HCT116 (cell line): ENCODE measurements at regions not wholly inside any gene's neighbourhood (a gene's known extent, or its start where the extent isn't known, plus 50 kb on each side); places are given as distances from the start of the nearest gene placed in this dataset.

Experiments used
- ATAC-seq: fragments of 200-7000 bp; cut with Tn5 transposase; 2 replicates; pipeline ENCODE4 v1.9.1; 2020; ENCODE audit warnings: mild to moderate bottlenecking, moderate library complexity
- BruUV-seq: library from RNA; stranded (reverse); fragments of 400-500 nt; replicated peaks from 2 replicates; lab custom pipeline; 2021; lab: Mats Ljungman, UMichigan
- CTCF ChIA-PET: fragments of 300-600 bp; sonication (Branson Sonifier 250); formaldehyde crosslinking; loops from one replicate; lab custom pipeline; 2021; ENCODE audit warnings: antibody characterized with exemption; lab: Charles Lee
- POLR2A ChIA-PET: fragments of 300-600, 350-600 bp; sonication (Branson Sonifier 250); formaldehyde crosslinking; loops from one replicate; lab custom pipeline; 2021; ENCODE audit warnings: antibody characterized with exemption; lab: Charles Lee
- RAD21 ChIA-PET, 2 experiments: fragments of 300-600 bp; sonication (Branson Sonifier 250); formaldehyde crosslinking; loops; one replicate each; lab custom pipeline; 2023; ENCODE audit warnings: low total read pairs in 2 of 2; ENCODE audit not compliant: uncharacterized antibody in 2 of 2, unreplicated experiment in 2 of 2, low non-redundant PET in 1 of 2; lab: Charles Lee
- DNase-seq: peaks from one replicate; pipeline ENCODE4 v3.0.0-alpha.2; 2010; ENCODE audit warnings: low read depth, low spot score
- H2AFZ ChIP-seq: fragments of 200-600 bp; shearing (Covaris generic), sonication (generic); 2 replicates; pipeline ENCODE4 v1.6.1; 2017; ENCODE audit warnings: low read depth, mixed run types, mixed read lengths, antibody characterized with exemption, low read length; ENCODE audit not compliant: poor library complexity, severe bottlenecking
- H3K27ac ChIP-seq: 2 replicates; pipeline ENCODE4 v1.5.1; 2012; ENCODE audit warnings: low read depth, low read length
- H3K27me3 ChIP-seq: fragments of 200-600 bp; sonication (generic); 2 replicates; pipeline ENCODE4 v1.6.1; 2016; ENCODE audit warnings: mixed run types, low read length, mixed read lengths; ENCODE audit not compliant: insufficient read depth
- H3K36me3 ChIP-seq, 2 experiments: fragments of 200-500 bp in 1 of 2; fragments of 200-600 bp in 1 of 2; sonication (Bioruptor generic) in 1 of 2; sonication (generic) in 1 of 2; 2 replicates each; pipeline versions ENCODE4 v1.5.1 to v1.6.1; 2014 to 2016; ENCODE audit warnings: low read length in 2 of 2, inconsistent platforms in 1 of 2, mixed read lengths in 1 of 2, mixed run types in 1 of 2; ENCODE audit not compliant: insufficient read depth in 2 of 2, control insufficient read depth in 1 of 2
- H3K4me1 ChIP-seq, 2 experiments: fragments of 200-600 bp in 1 of 2; sonication (generic) in 1 of 2; 2 replicates each; pipeline versions ENCODE4 v1.5.1 to v1.6.1; 2012 to 2017; ENCODE audit warnings: low read length in 2 of 2, inconsistent platforms in 1 of 2, mild to moderate bottlenecking in 1 of 2, mixed read lengths in 1 of 2, mixed run types in 1 of 2, moderate library complexity in 1 of 2; ENCODE audit not compliant: insufficient read depth in 2 of 2, control insufficient read depth in 1 of 2
- H3K4me2 ChIP-seq: fragments of 200-600 bp; sonication (generic); 2 replicates; pipeline ENCODE4 v1.6.1; 2017; ENCODE audit warnings: mixed run types, low read length, mixed read lengths
- H3K4me3 ChIP-seq, 2 experiments: fragments of 200-600 bp in 1 of 2; sonication (generic) in 1 of 2; replicated peaks in 1 of 2; 2 replicates each; pipeline ENCODE4 v1.5.1; 2011 to 2016; ENCODE audit warnings: low read length in 2 of 2, control low read depth in 1 of 2, low read depth in 1 of 2, mild to moderate bottlenecking in 1 of 2, mixed read lengths in 1 of 2, mixed run types in 1 of 2
- H3K79me2 ChIP-seq: fragments of 200-600 bp; sonication (generic); 2 replicates; pipeline ENCODE4 v1.6.1; 2017; ENCODE audit warnings: mild to moderate bottlenecking, mixed run types, low read length, moderate library complexity, mixed read lengths; ENCODE audit not compliant: insufficient read depth
- H3K9ac ChIP-seq: fragments of 200-600 bp; sonication (generic); 2 replicates; pipeline ENCODE4 v1.6.1; 2016; ENCODE audit warnings: low read length, mixed read lengths
- H3K9me2 ChIP-seq: fragments of 200-600 bp; sonication (generic), shearing (Covaris generic); 2 replicates; pipeline ENCODE4 v1.6.1; 2017; ENCODE audit warnings: mixed run types, mild to moderate bottlenecking, moderate library complexity; ENCODE audit not compliant: insufficient read depth
- H3K9me3 ChIP-seq, 2 experiments: fragments of 200-500 bp in 1 of 2; fragments of 200-600 bp in 1 of 2; sonication (Bioruptor generic) in 1 of 2; sonication (generic) in 1 of 2; 2 replicates each; pipeline ENCODE4 v1.6.1; 2014 to 2017; ENCODE audit warnings: low read length in 2 of 2, mixed read lengths in 2 of 2, inconsistent platforms in 1 of 2, low read depth in 1 of 2, mild to moderate bottlenecking in 1 of 2, mixed run types in 1 of 2, moderate library complexity in 1 of 2; ENCODE audit not compliant: control insufficient read depth in 1 of 2, insufficient read depth in 1 of 2
- H4K20me1 ChIP-seq: fragments of 200-600 bp; sonication (generic), shearing (Covaris generic); 2 replicates; pipeline ENCODE4 v1.6.1; 2017; ENCODE audit warnings: mixed run types, mild to moderate bottlenecking, moderate library complexity; ENCODE audit not compliant: insufficient read depth
- CBX3 ChIP-seq: IDR thresholded peaks from 2 replicates; pipeline ENCODE4 v1.6.1; 2012; ENCODE audit warnings: low read depth
- CEBPB ChIP-seq: IDR thresholded peaks from 2 replicates; pipeline ENCODE4 v1.6.1; 2012; ENCODE audit warnings: low read depth
- EGR1 ChIP-seq: IDR thresholded peaks from 2 replicates; pipeline ENCODE4 v1.6.1; 2012; ENCODE audit warnings: low read depth
- ELF1 ChIP-seq: IDR thresholded peaks from 2 replicates; pipeline ENCODE4 v1.6.1; 2012; ENCODE audit warnings: low read depth, borderline replicate concordance
- EZH2 ChIP-seq: fragments of 200-600 bp; sonication (generic); IDR thresholded peaks from 2 replicates; pipeline ENCODE4 v1.6.1; 2017; ENCODE audit warnings: antibody characterized with exemption, mixed run types
- JUND ChIP-seq: IDR thresholded peaks from 2 replicates; pipeline ENCODE4 v1.6.1; 2012
- POLR2A ChIP-seq: IDR thresholded peaks from 2 replicates; pipeline ENCODE4 v1.7.0; 2011; ENCODE audit warnings: borderline replicate concordance; ENCODE audit not compliant: insufficient read depth, insufficient read length; ENCODE audit errors: extremely low read depth
- POLR2AphosphoS5 ChIP-seq: IDR thresholded peaks from 2 replicates; pipeline ENCODE4 v1.6.1; 2011; ENCODE audit warnings: mild to moderate bottlenecking, low read depth, low read length, moderate library complexity
- RAD21 ChIP-seq: IDR thresholded peaks from 2 replicates; pipeline ENCODE4 v1.6.1; 2012; ENCODE audit warnings: low read depth, mild to moderate bottlenecking
- SIN3A ChIP-seq: IDR thresholded peaks from 2 replicates; pipeline ENCODE4 v1.6.1; 2012; ENCODE audit warnings: low read depth
- SP1 ChIP-seq: IDR thresholded peaks from 2 replicates; pipeline ENCODE4 v1.6.1; 2012; ENCODE audit warnings: low read depth
- TCF7L2 ChIP-seq: IDR thresholded peaks from 2 replicates; pipeline ENCODE4 v1.7.0; 2011; ENCODE audit warnings: borderline replicate concordance, inconsistent platforms; ENCODE audit not compliant: insufficient read depth, insufficient read length; ENCODE audit errors: extremely low read depth
- YY1 ChIP-seq: IDR thresholded peaks from 2 replicates; pipeline ENCODE4 v1.6.1; 2011; ENCODE audit warnings: low read length, low read depth, moderate library complexity, mild to moderate bottlenecking; ENCODE audit not compliant: insufficient replicate concordance; ENCODE audit errors: extremely low read depth
- ZNF274 ChIP-seq: fragments of 200-500 bp; sonication (Bioruptor generic); IDR thresholded peaks from 2 replicates; pipeline ENCODE4 v1.6.1; 2014; ENCODE audit warnings: mild to moderate bottlenecking, low read depth, low read length, inconsistent platforms
- intact Hi-C: fragments of 100-400 bp; cut with micrococcal nuclease; formaldehyde crosslinking; loops from 2 replicates; pipeline ENCODE4 v1.10.0; 2022
- TF ChIP-seq, protein P1 (sequence below): IDR thresholded peaks from 2 replicates; pipeline ENCODE4 v1.6.1; 2012
- TF ChIP-seq, protein P2 (sequence below): IDR thresholded peaks from 2 replicates; pipeline ENCODE4 v1.6.1; 2012

DNA sequence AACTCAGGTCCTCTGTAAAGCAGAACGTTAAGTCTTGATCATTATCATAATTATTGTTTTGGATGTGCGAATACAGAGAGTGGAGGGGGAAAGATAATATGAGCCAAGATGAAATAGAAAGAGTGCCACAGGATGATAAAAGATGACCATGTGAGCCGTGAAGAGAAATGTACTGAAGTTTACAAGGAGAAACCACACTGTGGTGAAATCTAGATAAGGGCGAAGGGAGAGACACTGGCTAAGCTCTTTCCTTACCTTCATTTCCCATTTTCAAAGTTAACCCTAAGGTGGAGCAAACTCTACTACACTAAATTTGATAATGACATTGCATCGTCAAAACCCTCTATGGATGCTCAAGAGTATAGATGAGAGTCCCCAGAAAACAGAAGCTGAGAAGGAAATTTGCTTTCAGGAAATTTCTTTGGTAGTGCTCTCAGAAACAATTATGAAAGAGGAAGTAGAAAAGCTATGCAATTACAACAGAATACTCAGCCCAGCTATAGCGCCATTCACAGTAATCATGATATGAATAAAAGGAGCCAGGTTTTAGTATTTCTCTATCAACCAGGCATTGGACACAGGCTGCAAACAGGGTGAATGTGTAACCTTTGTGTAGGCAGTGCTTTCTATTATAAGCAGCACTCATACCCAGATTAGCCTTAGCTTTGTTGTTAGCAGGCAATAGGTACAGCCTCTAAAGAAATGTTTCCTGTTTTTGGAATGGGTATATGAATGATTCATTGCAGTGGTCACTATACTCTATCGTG is 1080.7 kb downstream of the GRIK2 start (continued):
- TF ChIP-seq EZH2 = no peak
- no peak for TF ChIP-seq TCF7L2
- TF ChIP-seq CBX3 = no peak

DNA sequence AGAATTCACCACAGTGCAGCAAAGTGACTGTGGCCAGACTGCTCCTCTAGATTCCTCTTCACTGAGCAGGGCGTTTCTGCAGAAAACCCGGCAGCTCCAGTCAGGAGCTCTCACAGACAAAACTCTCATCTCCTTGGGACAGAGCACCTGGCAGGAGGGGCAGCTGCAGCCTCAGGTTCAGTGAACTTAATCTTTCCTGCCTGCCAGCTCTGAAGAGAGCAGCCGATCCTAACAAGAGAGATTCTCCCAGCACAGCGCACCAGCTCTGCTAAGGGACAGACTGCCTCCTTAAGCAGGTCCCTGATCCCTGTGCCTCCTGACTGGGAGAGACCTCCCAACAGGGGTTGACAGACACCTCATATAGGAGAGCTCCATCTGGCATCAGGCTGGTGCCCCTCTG is 1065.5 kb downstream of the GRIK2 start:
- intact Hi-C loops = no loop called here
- Histone ChIP-seq H3K4me3 (no peak overlapping the region), H3K27me3 (no peaks in the 10 kb centered on the region)
- RAD21 ChIA-PET = no interaction called here
- no TSS peak for BruUV-seq
- TF ChIP-seq CBX3 (no peak), SP1 (no peak)
- TF ChIP-seq, protein P1, sequence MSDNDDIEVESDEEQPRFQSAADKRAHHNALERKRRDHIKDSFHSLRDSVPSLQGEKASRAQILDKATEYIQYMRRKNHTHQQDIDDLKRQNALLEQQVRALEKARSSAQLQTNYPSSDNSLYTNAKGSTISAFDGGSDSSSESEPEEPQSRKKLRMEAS = no peak
- TF ChIP-seq, all 23 proteins: peak for 0
- Histone ChIP-seq H3K36me3 (no peaks in the 10 kb centered on the region), H3K9me2 (no peaks in the 10 kb centered on the region), H3K79me2 (no peaks in the 10 kb centered on the region), H2AFZ (no peak overlapping the region), H3K9ac (no peak overlapping the region), H3K27ac (no peak overlapping the region), H3K9me3 (no peaks in the 10 kb centered on the region), H3K4me2 (no peak overlapping the region), H4K20me1 (no peaks in the 10 kb centered on the region), H3K4me1 (no peaks in the 10 kb centered on the region)
- ATAC-seq = no peak
- ChIA-PET POLR2A (no interaction called here), CTCF (no interaction called here)
- no peak for DNase-seq

DNA sequence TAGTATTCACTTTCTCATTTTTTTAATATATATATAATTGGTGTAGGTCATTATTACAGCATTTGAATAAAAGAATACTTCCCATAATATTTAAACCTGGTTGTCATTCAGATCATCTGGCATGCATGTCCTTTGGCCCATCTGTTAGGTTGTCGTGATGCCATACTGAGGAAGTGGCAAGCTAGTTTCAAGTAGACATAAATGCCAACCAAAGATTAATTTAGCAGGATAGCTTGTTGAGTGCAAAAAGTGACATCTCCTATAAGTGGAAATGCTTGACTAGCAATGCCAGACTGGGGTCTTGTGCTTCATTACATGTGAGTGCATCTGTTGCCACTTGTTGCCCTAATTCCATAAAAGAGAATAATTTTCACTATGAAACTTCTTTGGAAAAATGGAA is 1044.7 kb downstream of the GRIK2 start:
- no peak overlapping the region for H3K4me3 ChIP-seq
- DNase-seq = no peak
- ATAC-seq = no peak
- no peak overlapping the region for H3K9ac ChIP-seq
- ChIA-PET POLR2A (no interaction called here), CTCF (no interaction called here), RAD21 (no interaction called here)
- no peaks in the 10 kb centered on the region for H3K9me2 ChIP-seq
- no peak overlapping the region for H2AFZ ChIP-seq
- H4K20me1 ChIP-seq = no peaks in the 10 kb centered on the region
- BruUV-seq = no TSS peak
- TF ChIP-seq CEBPB (no peak), ZNF274 (no peak), CBX3 (no peak), RAD21 (no peak), JUND (no peak), YY1 (no peak), SP1 (no peak), TCF7L2 (no peak), ELF1 (no peak), POLR2A (no peak), SIN3A (no peak), EGR1 (no peak), POLR2AphosphoS5 (no peak)
- TF ChIP-seq, protein P1 = no peak
- TF ChIP-seq, protein P2, sequence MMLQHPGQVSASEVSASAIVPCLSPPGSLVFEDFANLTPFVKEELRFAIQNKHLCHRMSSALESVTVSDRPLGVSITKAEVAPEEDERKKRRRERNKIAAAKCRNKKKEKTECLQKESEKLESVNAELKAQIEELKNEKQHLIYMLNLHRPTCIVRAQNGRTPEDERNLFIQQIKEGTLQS = no peak
- no peaks in the 10 kb centered on the region for H3K79me2 ChIP-seq
- intact Hi-C loops = no loop called here
- H3K4me1 ChIP-seq = no peaks in the 10 kb centered on the region
- no peak overlapping the region for H3K4me2 ChIP-seq
- H3K27ac ChIP-seq = no peak overlapping the region
- no peaks in the 10 kb centered on the region for H3K36me3 ChIP-seq
- no peaks in the 10 kb centered on the region for H3K9me3 ChIP-seq
- no peaks in the 10 kb centered on the region for H3K27me3 ChIP-seq
